ENCODE measurements at regions not wholly inside any gene's neighbourhood (a gene's known extent, or its start where the extent isn't known, plus 50 kb on each side); places are given as distances from the start of the nearest gene placed in this dataset.

- WGBS (ENCODE audit: insufficient coverage) = no CpG with 5 or more reads among the region's 1 CpG
- no peaks in the 10 kb centered on the region for H3K4me1 Mint-ChIP-seq
- H3K27me3 Mint-ChIP-seq (ENCODE audit: low read depth in 3 of 3) = peaks cover 0 to 1% (median 1%) of the 10 kb centered on the region in 3 donors
These were observed 659.4 kb upstream of the FZD8 start for GRCh38 chr10:36301539-36301938.

DNA sequence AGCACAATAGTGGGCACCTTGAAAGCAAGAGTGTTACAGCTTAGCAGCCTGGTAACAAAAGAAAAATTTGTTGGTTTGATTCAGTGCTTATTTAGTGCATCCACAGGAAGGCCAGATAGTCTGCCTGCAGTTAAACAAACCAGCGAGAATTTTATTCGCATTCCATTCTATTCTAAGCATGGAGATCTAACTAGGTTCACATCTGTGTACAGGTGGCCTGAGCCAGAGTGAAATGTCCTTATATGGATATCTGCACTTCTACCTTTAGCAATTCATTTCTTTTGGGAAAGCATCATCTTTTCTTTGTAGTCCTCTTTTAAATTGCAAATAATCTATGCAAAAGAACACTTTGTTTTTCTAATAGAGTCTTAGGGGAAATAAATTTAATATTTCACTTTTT lies 659.0 kb upstream of the FZD8 start:
- DNase-seq = no peak
- no peak overlapping the region for H3K9ac ChIP-seq (ENCODE audit: insufficient read depth, low read length, poor library complexity, severe bottlenecking)
- no peak overlapping the region for H3K4me3 ChIP-seq (replicated peaks in 1 of 3; ENCODE audit: low read depth in 2 of 3, low read length in 3 of 3)
- Mint-ChIP-seq H3K36me3 (no peaks in the 10 kb centered on the region), H3K27me3 (ENCODE audit: low read depth in 3 of 3) (peaks cover 0 to 1% (median 1%) of the 10 kb centered on the region in 3 donors), H3K9me3 (peaks cover 1 to 10% (median 5%) of the 10 kb centered on the region in 7 donors), H3K4me3 (no peak overlapping the region), H3K27ac (no peak overlapping the region), H3K4me1 (no peaks in the 10 kb centered on the region)
- no peak overlapping the region for H3K27ac ChIP-seq (ENCODE audit: low read depth in 1 of 2, low read length in 2 of 2)
- no peaks in the 10 kb centered on the region for H3K79me2 ChIP-seq (ENCODE audit: insufficient read depth, low read length)
- no peak overlapping the region for H2AFZ ChIP-seq (ENCODE audit: insufficient read depth, low read depth, low read length, poor library complexity, severe bottlenecking)
- no peaks in the 10 kb centered on the region for H3K4me1 ChIP-seq (ENCODE audit: control insufficient read depth in 1 of 2, insufficient read depth in 2 of 2, low read length in 2 of 2)
- intact Hi-C loops (cut with micrococcal nuclease) = no loop called here
- no peaks in the 10 kb centered on the region for H3K36me3 ChIP-seq (replicated peaks in 1 of 2; ENCODE audit: control insufficient read depth in 1 of 2, insufficient read depth in 2 of 2, low read length in 2 of 2)
- H3K9me3 ChIP-seq (replicated peaks in 1 of 2; ENCODE audit: control insufficient read depth in 1 of 2, insufficient read depth in 1 of 2, low read length in 2 of 2) = peaks cover 10 to 14% of the 10 kb centered on the region in 2 donors
- no peak overlapping the region for H3K4me2 ChIP-seq (replicated peaks; ENCODE audit: extremely low read depth, low read length, poor library complexity, severe bottlenecking)
- H3K27me3 ChIP-seq (ENCODE audit: control insufficient read depth in 2 of 2, insufficient read depth in 2 of 2, low read length in 2 of 2) = no peaks in the 10 kb centered on the region
- no peaks in the 10 kb centered on the region for H4K20me1 ChIP-seq (ENCODE audit: insufficient read depth, low read length)
- no CpG with 5 or more reads among the region's 2 CpGs for WGBS (ENCODE audit: insufficient coverage)
- TF ChIP-seq, protein P1, sequence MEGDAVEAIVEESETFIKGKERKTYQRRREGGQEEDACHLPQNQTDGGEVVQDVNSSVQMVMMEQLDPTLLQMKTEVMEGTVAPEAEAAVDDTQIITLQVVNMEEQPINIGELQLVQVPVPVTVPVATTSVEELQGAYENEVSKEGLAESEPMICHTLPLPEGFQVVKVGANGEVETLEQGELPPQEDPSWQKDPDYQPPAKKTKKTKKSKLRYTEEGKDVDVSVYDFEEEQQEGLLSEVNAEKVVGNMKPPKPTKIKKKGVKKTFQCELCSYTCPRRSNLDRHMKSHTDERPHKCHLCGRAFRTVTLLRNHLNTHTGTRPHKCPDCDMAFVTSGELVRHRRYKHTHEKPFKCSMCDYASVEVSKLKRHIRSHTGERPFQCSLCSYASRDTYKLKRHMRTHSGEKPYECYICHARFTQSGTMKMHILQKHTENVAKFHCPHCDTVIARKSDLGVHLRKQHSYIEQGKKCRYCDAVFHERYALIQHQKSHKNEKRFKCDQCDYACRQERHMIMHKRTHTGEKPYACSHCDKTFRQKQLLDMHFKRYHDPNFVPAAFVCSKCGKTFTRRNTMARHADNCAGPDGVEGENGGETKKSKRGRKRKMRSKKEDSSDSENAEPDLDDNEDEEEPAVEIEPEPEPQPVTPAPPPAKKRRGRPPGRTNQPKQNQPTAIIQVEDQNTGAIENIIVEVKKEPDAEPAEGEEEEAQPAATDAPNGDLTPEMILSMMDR (IDR thresholded peaks at IDR 0.05) = no peak

More at GRCh38 chr10:36301539-36301938, 659.4 kb upstream of the FZD8 start:
- Mint-ChIP-seq H3K9me3 (peaks cover 1 to 10% (median 5%) of the 10 kb centered on the region in 7 donors), H3K27ac (no peak overlapping the region), H3K36me3 (no peaks in the 10 kb centered on the region), H3K4me3 (no peak overlapping the region)
- intact Hi-C loops (cut with micrococcal nuclease) = no loop called here
- Histone ChIP-seq H3K27me3 (ENCODE audit: control insufficient read depth in 2 of 2, insufficient read depth in 2 of 2, low read length in 2 of 2) (no peaks in the 10 kb centered on the region), H4K20me1 (ENCODE audit: insufficient read depth, low read length) (no peaks in the 10 kb centered on the region), H3K36me3 (replicated peaks in 1 of 2; ENCODE audit: control insufficient read depth in 1 of 2, insufficient read depth in 2 of 2, low read length in 2 of 2) (no peaks in the 10 kb centered on the region), H3K4me2 (replicated peaks; ENCODE audit: extremely low read depth, low read length, poor library complexity, severe bottlenecking) (no peak overlapping the region), H2AFZ (ENCODE audit: insufficient read depth, low read depth, low read length, poor library complexity, severe bottlenecking) (no peak overlapping the region), H3K27ac (ENCODE audit: low read depth in 1 of 2, low read length in 2 of 2) (no peak overlapping the region), H3K4me3 (replicated peaks in 1 of 3; ENCODE audit: low read depth in 2 of 3, low read length in 3 of 3) (no peak overlapping the region), H3K9ac (ENCODE audit: insufficient read depth, low read length, poor library complexity, severe bottlenecking) (no peak overlapping the region), H3K79me2 (ENCODE audit: insufficient read depth, low read length) (no peaks in the 10 kb centered on the region), H3K9me3 (replicated peaks in 1 of 2; ENCODE audit: control insufficient read depth in 1 of 2, insufficient read depth in 1 of 2, low read length in 2 of 2) (peaks cover 6 to 10% of the 10 kb centered on the region in 2 donors), H3K4me1 (ENCODE audit: control insufficient read depth in 1 of 2, insufficient read depth in 2 of 2, low read length in 2 of 2) (no peaks in the 10 kb centered on the region)
- TF ChIP-seq, protein P1 (IDR thresholded peaks at IDR 0.05) = no peak
- no peak for DNase-seq
